ENCODE measurements at regions not wholly inside any gene's neighbourhood (a gene's known extent, or its start where the extent isn't known, plus 50 kb on each side); places are given as distances from the start of the nearest gene placed in this dataset.

DNA sequence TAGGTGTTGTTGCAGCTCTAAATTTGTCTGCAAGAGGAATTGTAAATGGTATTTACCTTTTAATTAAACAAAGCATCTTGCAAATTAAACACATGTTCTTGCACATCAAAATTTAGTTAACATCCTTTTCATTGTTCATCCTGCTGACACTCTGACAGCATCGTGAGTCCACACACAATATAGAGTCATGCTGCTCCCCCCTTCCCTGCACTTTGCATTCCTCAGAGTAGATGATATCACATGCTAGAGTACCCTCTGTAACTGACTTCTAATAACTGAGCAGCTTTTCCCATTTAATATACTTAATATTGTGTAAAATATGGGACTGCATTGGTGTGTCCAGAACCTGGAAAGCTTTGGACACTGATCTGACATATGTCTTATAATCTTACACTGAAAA, 138.8 kb upstream of the DPYD start:
- Mint-ChIP-seq H3K27ac (no peak overlapping the region), H3K4me3 (no peak overlapping the region), H3K27me3 (peaks cover 53% of the 10 kb centered on the region), H3K36me3 (ENCODE audit: low read depth) (no peaks in the 10 kb centered on the region), H3K4me1 (ENCODE audit: low read depth) (peaks cover under 1% of the 10 kb centered on the region), H3K9me3 (no peaks in the 10 kb centered on the region)

GRCh38 chr1:98058676-98059075, 137.8 kb upstream of the DPYD start:
- Mint-ChIP-seq H3K4me1 (ENCODE audit: low read depth) (peaks cover 4% of the 10 kb centered on the region), H3K27ac (no peak overlapping the region), H3K9me3 (no peaks in the 10 kb centered on the region), H3K4me3 (no peak overlapping the region), H3K27me3 (peaks cover 58% of the 10 kb centered on the region), H3K36me3 (ENCODE audit: low read depth) (no peaks in the 10 kb centered on the region)

DNA sequence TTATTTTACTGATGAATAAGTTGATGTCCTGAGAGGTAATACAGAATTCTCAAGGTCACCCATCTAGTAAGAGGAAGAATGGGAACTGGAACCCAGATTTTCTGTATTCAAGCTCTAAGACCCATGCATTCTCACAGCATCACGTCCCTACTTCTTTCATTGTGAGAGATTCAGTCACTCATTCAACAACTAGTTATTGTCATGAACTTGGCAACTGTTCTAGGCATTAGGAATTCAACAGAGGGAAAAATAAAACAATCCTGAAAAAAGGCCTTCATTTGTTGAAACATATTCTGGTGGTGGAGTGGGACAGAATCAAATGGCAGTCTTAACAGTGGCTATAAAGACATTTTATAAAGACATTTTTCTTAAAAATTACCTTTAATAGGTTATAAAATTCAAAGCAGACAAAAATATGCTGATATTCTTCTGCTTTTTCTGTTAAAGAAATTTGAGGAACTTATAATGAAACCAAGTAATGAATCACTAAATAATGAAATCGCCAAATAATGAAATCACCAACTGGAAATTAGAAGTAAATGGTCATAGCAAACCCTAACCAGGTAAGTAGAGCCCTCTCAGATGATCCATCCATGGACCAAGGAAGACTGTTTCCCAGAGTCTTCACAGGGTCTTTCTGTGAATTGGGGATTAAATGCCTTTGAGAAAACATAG, 136.5 kb upstream of the DPYD start:
- Mint-ChIP-seq H3K27me3 (peaks cover 60% of the 10 kb centered on the region), H3K4me1 (ENCODE audit: low read depth) (peaks cover 15% of the 10 kb centered on the region), H3K36me3 (ENCODE audit: low read depth) (no peaks in the 10 kb centered on the region), H3K4me3 (no peak overlapping the region), H3K27ac (no peak overlapping the region), H3K9me3 (no peaks in the 10 kb centered on the region)

DNA sequence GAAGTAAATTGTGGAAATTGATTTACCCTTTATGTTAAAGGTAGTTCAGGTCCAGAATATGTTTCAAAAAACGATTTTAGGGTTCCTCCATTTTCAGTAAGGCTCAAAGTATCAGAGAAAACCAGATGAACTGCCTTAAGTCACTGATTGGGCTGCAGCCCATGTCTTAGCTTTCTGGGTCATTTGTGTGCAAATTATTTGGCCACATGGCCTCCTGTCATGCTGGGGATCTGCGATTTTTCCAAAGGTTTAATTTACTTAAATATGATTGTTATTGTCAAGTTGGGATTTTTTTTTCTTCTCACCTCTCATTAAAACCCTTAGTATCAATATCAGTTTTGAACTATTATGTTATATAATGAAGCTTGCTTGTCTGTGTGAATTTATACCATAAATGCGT, 135.9 kb upstream of the DPYD start:
- no peak overlapping the region for H3K27ac Mint-ChIP-seq
- H3K36me3 Mint-ChIP-seq (ENCODE audit: low read depth) = no peaks in the 10 kb centered on the region
- H3K4me3 Mint-ChIP-seq = no peak overlapping the region
- H3K9me3 Mint-ChIP-seq = no peaks in the 10 kb centered on the region
- H3K27me3 Mint-ChIP-seq = peaks cover 65% of the 10 kb centered on the region
- H3K4me1 Mint-ChIP-seq (ENCODE audit: low read depth) = peaks cover 15% of the 10 kb centered on the region

GRCh38 chr1:98055457-98055856, 134.6 kb upstream of the DPYD start:
- Mint-ChIP-seq H3K27me3 (peaks cover 73% of the 10 kb centered on the region), H3K4me1 (ENCODE audit: low read depth) (peaks cover 15% of the 10 kb centered on the region), H3K36me3 (ENCODE audit: low read depth) (no peaks in the 10 kb centered on the region), H3K27ac (no peak overlapping the region), H3K9me3 (no peaks in the 10 kb centered on the region), H3K4me3 (no peak overlapping the region)

DNA sequence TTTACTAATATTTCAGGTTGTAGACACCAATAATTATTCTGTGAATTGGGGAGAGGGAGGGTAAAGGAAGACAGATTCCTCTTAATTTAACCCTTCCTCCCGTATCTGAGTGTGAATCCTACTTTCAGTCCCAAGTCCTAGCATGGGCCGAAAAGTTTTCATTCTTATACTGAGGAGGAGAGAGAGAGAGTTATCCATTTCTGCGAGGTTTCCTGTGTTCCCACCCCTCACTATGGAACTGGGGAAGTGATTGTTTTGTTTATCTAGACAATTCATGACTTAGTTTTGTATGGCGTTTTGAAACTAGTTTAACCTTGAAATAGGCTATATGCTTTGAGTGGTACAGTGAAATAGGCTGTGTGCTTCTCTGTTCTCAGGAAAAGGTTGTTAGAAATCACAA, 134.0 kb upstream of the DPYD start:
- no peaks in the 10 kb centered on the region for H3K36me3 Mint-ChIP-seq (ENCODE audit: low read depth)
- H3K27me3 Mint-ChIP-seq = peaks cover 80% of the 10 kb centered on the region
- peak overlapping the region; percentile 71 for H3K4me3 Mint-ChIP-seq
- no peak overlapping the region for H3K27ac Mint-ChIP-seq
- H3K4me1 Mint-ChIP-seq (ENCODE audit: low read depth) = peaks cover 15% of the 10 kb centered on the region
- H3K9me3 Mint-ChIP-seq = no peaks in the 10 kb centered on the region

- Mint-ChIP-seq H3K36me3 (ENCODE audit: low read depth) (no peaks in the 10 kb centered on the region), H3K27me3 (peaks cover 85% of the 10 kb centered on the region), H3K27ac (peak overlapping the region; percentile 16), H3K9me3 (no peaks in the 10 kb centered on the region), H3K4me3 (peak overlapping the region; percentile 71), H3K4me1 (ENCODE audit: low read depth) (peaks cover 20% of the 10 kb centered on the region)
Measured at GRCh38 chr1:98054367-98054701, 133.5 kb upstream of the DPYD start.

DNA sequence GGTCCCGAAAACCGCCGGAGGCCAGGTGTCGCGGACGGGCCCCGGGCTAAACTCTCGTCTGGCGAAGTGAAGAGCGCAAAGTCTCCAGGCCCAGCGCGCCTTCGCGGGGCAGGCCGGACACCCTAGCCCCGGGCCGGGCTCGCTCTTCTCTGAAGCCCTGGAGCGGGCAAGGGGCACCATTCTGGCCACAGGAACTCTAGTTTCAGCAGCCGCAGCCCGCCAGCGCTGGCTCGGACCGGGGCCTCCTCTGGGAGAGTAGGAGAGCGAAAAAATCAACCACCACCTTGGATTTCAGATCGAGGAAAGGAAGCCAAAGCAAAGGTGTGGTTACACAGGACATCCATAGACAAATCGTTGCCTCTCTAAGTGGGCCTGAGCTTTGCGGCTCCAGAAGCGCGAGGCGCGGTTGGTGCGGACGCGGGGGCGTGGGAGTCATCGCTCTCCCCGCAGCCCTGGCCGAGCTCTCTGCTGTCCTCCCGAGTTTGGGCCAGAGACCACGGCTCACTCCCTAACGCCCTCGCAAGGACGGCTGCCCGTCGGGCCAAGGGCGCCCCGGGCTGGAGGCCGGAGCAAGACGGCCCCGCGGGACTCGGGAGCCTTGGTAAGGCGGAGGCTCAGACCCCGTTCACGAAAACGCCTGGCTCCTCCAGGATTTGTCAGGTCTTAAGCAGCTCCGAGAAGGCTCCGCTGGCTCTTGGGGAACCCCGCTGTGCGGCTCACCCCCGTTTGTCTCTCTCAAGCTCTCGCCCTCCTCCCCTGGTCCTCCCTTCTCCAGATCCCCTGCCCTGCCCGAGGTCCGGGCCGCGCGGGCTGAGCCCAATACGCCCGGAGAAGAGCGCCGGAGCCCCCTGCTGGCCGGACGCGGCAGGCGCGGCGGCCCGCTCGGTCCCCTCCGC, 132.9 kb upstream of the DPYD start:
- no peaks in the 10 kb centered on the region for H3K9me3 Mint-ChIP-seq
- no peaks in the 10 kb centered on the region for H3K36me3 Mint-ChIP-seq (ENCODE audit: low read depth)
- H3K4me1 Mint-ChIP-seq (ENCODE audit: low read depth) = peaks cover 26% of the 10 kb centered on the region
- peak overlapping the region; percentile 71 for H3K4me3 Mint-ChIP-seq
- no peak overlapping the region for H3K27ac Mint-ChIP-seq
- peaks cover 86% of the 10 kb centered on the region for H3K27me3 Mint-ChIP-seq

DNA sequence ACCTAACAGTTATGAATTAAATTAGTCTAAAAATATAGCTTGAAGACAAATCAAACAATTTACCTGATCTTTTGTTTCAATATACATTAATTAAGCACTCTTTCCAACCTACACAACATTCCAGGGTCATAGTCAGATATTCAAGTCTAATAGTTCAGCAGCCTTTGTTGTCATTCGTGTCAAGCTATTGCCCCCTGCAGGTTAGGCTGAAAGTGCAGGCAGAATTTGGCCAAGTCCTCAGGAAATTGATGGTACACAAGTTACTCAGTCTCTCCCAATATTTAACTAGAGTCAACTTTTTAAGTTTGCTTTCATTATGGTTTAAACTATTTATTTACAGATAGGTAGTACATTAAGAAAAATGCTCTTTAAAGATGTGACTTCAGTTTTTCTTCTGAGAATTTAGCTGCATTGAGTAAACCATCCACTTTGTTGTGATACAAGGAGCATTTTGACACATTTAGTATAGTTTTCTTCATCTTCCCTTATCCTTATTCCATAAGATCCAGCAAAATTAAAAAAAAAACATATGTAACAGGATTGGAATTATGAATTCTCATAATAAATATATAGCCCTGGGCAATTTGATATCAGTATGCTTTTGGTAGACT, 130.3 kb upstream of the DPYD start:
- H3K9me3 Mint-ChIP-seq = no peaks in the 10 kb centered on the region
- no peaks in the 10 kb centered on the region for H3K36me3 Mint-ChIP-seq (ENCODE audit: low read depth)
- H3K4me3 Mint-ChIP-seq = no peak overlapping the region
- H3K27ac Mint-ChIP-seq = no peak overlapping the region
- peaks cover 88% of the 10 kb centered on the region for H3K27me3 Mint-ChIP-seq
- peaks cover 36% of the 10 kb centered on the region for H3K4me1 Mint-ChIP-seq (ENCODE audit: low read depth)

- Mint-ChIP-seq H3K27ac (no peak overlapping the region), H3K4me3 (peak overlapping the region; percentile 25), H3K27me3 (peaks cover 88% of the 10 kb centered on the region), H3K36me3 (ENCODE audit: low read depth) (no peaks in the 10 kb centered on the region), H3K4me1 (ENCODE audit: low read depth) (peaks cover 44% of the 10 kb centered on the region), H3K9me3 (no peaks in the 10 kb centered on the region)
Measured at GRCh38 chr1:98049370-98050135, 128.7 kb upstream of the DPYD start.

DNA sequence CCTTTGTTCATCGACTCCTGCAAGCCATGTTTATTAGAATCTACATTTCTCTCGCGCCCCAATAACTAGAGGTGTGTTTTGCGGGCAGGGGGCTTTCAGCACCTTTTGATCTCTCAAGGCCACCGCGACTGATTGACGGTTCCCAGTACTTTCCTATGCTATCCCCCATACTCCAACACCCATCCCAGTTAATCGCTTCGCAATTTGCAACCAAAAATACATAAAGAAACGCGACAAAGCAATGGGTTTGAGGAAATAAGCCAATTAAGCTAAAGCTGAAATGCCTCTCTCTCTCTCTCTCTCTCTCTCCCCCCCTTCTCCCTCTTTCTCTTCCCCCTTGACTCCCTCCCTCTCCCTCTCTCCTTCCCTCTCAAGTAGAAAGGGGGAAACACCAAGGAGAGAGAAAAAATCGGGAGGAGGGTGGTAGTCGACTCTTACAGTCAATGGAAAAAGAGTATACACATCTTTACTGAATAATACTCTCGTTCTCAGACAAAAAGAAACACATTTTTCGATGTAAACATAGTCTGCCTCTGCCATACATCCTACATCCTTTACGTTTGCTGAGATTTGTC, 128.0 kb upstream of the DPYD start:
- peaks cover 47% of the 10 kb centered on the region for H3K4me1 Mint-ChIP-seq (ENCODE audit: low read depth)

GRCh38 chr1:98048244-98048643, 127.4 kb upstream of the DPYD start:
- Mint-ChIP-seq H3K27me3 (peaks cover 93% of the 10 kb centered on the region), H3K36me3 (ENCODE audit: low read depth) (no peaks in the 10 kb centered on the region), H3K9me3 (no peaks in the 10 kb centered on the region), H3K4me1 (ENCODE audit: low read depth) (peaks cover 43% of the 10 kb centered on the region), H3K27ac (no peak overlapping the region), H3K4me3 (peak overlapping the region; percentile 42)

More for the DNA sequence above, 128.0 kb upstream of the DPYD start:
- Mint-ChIP-seq H3K27me3 (peaks cover 91% of the 10 kb centered on the region), H3K27ac (no peak overlapping the region), H3K36me3 (ENCODE audit: low read depth) (no peaks in the 10 kb centered on the region), H3K9me3 (no peaks in the 10 kb centered on the region), H3K4me3 (peak overlapping the region; percentile 25)

DNA sequence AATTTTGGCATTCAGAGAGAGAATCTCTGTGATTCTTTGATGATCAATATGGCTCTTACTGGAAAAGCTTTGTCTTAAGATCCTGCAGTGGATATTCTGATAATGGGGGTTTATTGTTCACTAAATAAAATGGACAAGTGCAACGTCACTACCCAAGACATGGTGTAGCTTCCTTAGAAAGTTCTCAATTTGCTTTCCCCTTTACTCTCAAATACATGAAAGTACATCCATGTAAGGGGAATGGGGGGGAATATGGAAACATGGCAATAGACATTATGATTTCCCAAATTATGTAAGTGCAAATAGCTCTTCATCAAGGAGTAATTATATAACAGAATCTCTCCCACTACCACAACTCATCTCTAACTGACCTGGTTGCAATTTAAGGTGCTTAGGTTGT, 126.3 kb upstream of the DPYD start:
- H3K27me3 Mint-ChIP-seq = peaks cover 91% of the 10 kb centered on the region
- no peaks in the 10 kb centered on the region for H3K36me3 Mint-ChIP-seq (ENCODE audit: low read depth)
- H3K4me3 Mint-ChIP-seq = no peak overlapping the region
- no peak overlapping the region for H3K27ac Mint-ChIP-seq
- H3K9me3 Mint-ChIP-seq = no peaks in the 10 kb centered on the region
- H3K4me1 Mint-ChIP-seq (ENCODE audit: low read depth) = peaks cover 36% of the 10 kb centered on the region

DNA sequence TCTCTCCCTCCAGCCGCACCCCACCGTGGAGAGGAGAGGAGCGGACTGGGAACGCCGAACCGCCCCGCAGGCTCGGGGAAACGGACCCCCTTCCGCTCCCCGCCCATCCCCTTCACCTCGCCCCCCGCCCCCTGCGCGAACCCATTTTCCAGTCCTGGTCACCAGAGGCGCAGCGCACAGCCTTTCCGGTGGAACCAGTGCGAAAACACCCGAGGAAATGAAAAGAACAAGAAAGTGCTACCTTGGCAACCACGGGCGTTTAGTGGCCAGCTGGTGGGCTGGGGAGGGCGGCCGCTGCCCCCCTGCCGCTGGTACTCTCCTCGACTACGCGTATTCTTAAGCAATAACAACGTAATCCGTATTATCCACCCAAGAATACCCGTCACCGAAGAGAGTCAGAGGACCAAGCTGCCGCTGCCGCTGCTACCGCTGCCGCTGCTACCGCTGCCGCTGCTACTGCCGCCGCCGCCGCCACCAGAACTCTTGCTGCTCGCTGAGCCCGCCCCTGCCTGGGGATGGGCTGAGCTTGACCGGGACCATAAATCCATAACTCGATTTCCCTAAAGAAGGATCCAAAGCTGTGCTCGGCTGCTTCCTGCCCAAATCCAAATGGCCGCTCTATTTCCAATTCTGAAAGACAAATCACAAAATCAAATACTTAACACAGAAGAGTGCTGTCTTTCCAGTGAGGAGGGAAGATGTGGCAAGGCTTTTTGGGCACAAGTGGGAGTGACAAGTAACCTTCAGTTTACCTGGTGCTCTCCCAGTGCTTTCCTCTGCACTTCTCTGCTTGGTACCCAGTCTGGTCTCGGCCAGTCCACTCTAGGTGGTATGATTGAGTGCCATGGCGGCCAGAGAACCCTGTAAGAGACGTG, 125.2 kb upstream of the DPYD start:
- H3K27ac Mint-ChIP-seq = no peak overlapping the region
- H3K4me3 Mint-ChIP-seq = peak overlapping the region; percentile 79
- H3K9me3 Mint-ChIP-seq = no peaks in the 10 kb centered on the region
- H3K36me3 Mint-ChIP-seq (ENCODE audit: low read depth) = no peaks in the 10 kb centered on the region
- peaks cover 81% of the 10 kb centered on the region for H3K27me3 Mint-ChIP-seq
- peaks cover 36% of the 10 kb centered on the region for H3K4me1 Mint-ChIP-seq (ENCODE audit: low read depth)
